Osteoblast (primary cell): ENCODE measurements at regions not wholly inside any gene's neighbourhood (a gene's known extent, or its start where the extent isn't known, plus 50 kb on each side); places are given as distances from the start of the nearest gene placed in this dataset.

Source experiments
- DNase-seq: peaks from one replicate; pipeline ENCODE4 v3.0.0; 2011; ENCODE audit warnings: low spot score, mixed read lengths; ENCODE audit not compliant: insufficient read length; ENCODE audit errors: missing footprints
- H2AFZ ChIP-seq: 2 replicates; pipeline ENCODE4 v1.6.0; 2011; ENCODE audit warnings: mild to moderate bottlenecking, low read length
- H3K27ac ChIP-seq: 2 replicates; pipeline ENCODE4 v1.5.1; 2011; ENCODE audit warnings: mild to moderate bottlenecking, low read depth, low read length, moderate library complexity
- H3K27me3 ChIP-seq: 2 replicates; pipeline ENCODE4 v1.6.0; 2012; ENCODE audit warnings: mild to moderate bottlenecking, control low read depth, inconsistent platforms, low read length, moderate library complexity; ENCODE audit not compliant: insufficient read depth
- H3K36me3 ChIP-seq: 2 replicates; pipeline ENCODE4 v1.5.1; 2011; ENCODE audit warnings: mild to moderate bottlenecking, low read length, control low read depth, moderate library complexity; ENCODE audit not compliant: insufficient read depth
- H3K4me1 ChIP-seq: 2 replicates; pipeline ENCODE4 v1.5.1; 2011; ENCODE audit warnings: mild to moderate bottlenecking, low read length, control low read depth, moderate library complexity; ENCODE audit not compliant: insufficient read depth
- H3K4me2 ChIP-seq: 2 replicates; pipeline ENCODE4 v1.6.0; 2011; ENCODE audit warnings: mild to moderate bottlenecking, low read length; ENCODE audit not compliant: insufficient read depth
- H3K4me3 ChIP-seq: fragments of 200-600 bp; sonication (generic); 3 replicates; pipeline ENCODE4 v1.5.1; 2012; ENCODE audit warnings: mild to moderate bottlenecking, low read length, inconsistent platforms; ENCODE audit not compliant: insufficient read depth
- H3K79me2 ChIP-seq: 2 replicates; pipeline ENCODE4 v1.6.0; 2012; ENCODE audit warnings: mild to moderate bottlenecking, low read length, control low read depth, inconsistent platforms; ENCODE audit not compliant: insufficient read depth
- H3K9me3 ChIP-seq: 2 replicates; pipeline ENCODE4 v1.5.1; 2011; ENCODE audit warnings: low read depth, low read length, control low read depth
- H4K20me1 ChIP-seq: 2 replicates; pipeline ENCODE4 v1.6.0; 2012; ENCODE audit warnings: mild to moderate bottlenecking, low read length, control low read depth; ENCODE audit not compliant: insufficient read depth
- CTCF ChIP-seq: IDR thresholded peaks from 2 replicates; pipeline ENCODE4 v1.5.1; 2011; ENCODE audit warnings: mild to moderate bottlenecking, low read depth, low read length, moderate library complexity; ENCODE audit errors: extremely low read depth

- Histone ChIP-seq H3K27ac (no peak overlapping the region), H2AFZ (no peak overlapping the region), H3K4me3 (no peak overlapping the region), H4K20me1 (no peaks in the 10 kb centered on the region), H3K4me2 (no peak overlapping the region), H3K36me3 (no peaks in the 10 kb centered on the region), H3K4me1 (no peaks in the 10 kb centered on the region), H3K79me2 (no peaks in the 10 kb centered on the region), H3K27me3 (peaks cover 4% of the 10 kb centered on the region), H3K9me3 (no peaks in the 10 kb centered on the region)
- no peak for TF ChIP-seq CTCF
- DNase-seq, result no peak
Measured at GRCh38 chr18:75339936-75340605, 87.4 kb downstream of the SMIM21 start.
